H7 (cell line): ENCODE measurements at regions not wholly inside any gene's neighbourhood (a gene's known extent, or its start where the extent isn't known, plus 50 kb on each side); places are given as distances from the start of the nearest gene placed in this dataset.
"Not testable (repeated sequence)": the region's sequence is repeated elsewhere in the genome, so short reads cannot be mapped to it uniquely, and the experiment has no call there.

ENCODE experiments used
- DNase-seq: peaks from one replicate; pipeline ENCODE4 v3.0.0; 2012
- H3K27me3 ChIP-seq: 2 replicates; pipeline ENCODE4 v1.6.0; 2011; ENCODE audit warnings: mild to moderate bottlenecking, low read length; ENCODE audit not compliant: control insufficient read depth, insufficient read depth
- H3K36me3 ChIP-seq: replicated peaks from 2 replicates; pipeline ENCODE4 v1.5.1; 2011; ENCODE audit warnings: low read length; ENCODE audit not compliant: control insufficient read depth, insufficient read depth
- H3K4me3 ChIP-seq: 2 replicates; pipeline ENCODE4 v1.5.1; 2011; ENCODE audit warnings: low read depth, mild to moderate bottlenecking, control low read depth, low read length, moderate library complexity; ENCODE audit not compliant: insufficient read depth

GRCh38 chr3:180743813-180744590 lies 64.7 kb upstream of the CCDC39 start:
- Histone ChIP-seq H3K27me3 (no peaks in the 10 kb centered on the region), H3K4me3 (no peak overlapping the region), H3K36me3 (no peaks in the 10 kb centered on the region)
- no peak for DNase-seq

DNA sequence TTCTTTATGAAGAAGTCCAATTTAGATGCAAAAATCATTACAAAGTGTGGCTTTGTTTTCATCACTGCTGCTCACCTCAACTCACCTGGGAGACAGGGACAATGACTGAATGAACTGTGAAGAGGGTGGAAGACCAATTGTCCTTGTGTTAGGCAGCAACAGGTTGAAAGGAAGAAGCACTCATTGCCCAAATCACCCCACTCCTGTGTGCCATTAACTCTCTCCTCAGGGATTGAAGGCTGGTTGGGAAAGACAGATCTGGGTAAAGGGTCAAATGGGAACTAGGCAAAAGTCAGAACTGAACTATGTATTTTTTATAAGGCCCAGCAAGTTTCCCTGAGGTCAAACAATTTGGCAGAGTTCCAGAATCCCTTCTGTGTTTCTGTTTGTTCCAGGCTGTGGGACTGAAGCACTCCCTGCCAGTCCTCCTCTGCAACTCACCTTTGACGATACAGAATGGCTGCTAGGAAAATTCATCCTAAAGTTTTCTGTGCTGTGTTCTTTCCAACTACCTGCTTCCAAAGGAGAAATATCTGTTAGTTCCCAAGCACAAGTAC lies 68.6 kb upstream of the CCDC39 start:
- Histone ChIP-seq H3K4me3 (no peak overlapping the region), H3K27me3 (no peaks in the 10 kb centered on the region), H3K36me3 (no peaks in the 10 kb centered on the region)
- no peak for DNase-seq

DNA sequence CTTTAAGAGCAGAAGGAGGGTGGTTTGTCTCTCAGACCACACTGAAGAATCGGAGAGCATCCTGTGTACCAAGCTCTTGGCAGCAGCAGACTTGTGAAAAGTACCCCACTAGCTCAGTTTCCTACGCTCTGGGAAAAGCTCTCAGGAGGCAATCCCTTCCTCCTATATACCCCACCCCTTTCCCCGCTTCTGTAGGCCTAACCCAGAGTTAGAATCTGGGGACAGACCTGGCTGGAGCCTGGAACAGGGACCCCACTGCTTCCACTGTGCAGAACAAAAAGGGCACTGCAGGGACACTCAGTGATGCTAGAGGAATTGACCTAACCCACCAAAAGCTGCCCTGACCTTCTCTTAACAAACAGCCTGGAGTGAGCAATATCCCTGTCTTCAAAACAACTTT lies 70.0 kb upstream of the CCDC39 start:
- Histone ChIP-seq H3K27me3 (no peaks in the 10 kb centered on the region), H3K36me3 (no peaks in the 10 kb centered on the region), H3K4me3 (no peak overlapping the region)
- DNase-seq = peak; percentile 19

GRCh38 chr3:180749796-180750195 lies 70.5 kb upstream of the CCDC39 start:
- Histone ChIP-seq H3K27me3 (no peaks in the 10 kb centered on the region), H3K4me3 (no peak overlapping the region), H3K36me3 (no peaks in the 10 kb centered on the region)
- no peak for DNase-seq

GRCh38 chr3:180755556-180755955 lies 76.3 kb upstream of the CCDC39 start:
- Histone ChIP-seq H3K27me3 (no peaks in the 10 kb centered on the region), H3K4me3 (no peak overlapping the region), H3K36me3 (no peaks in the 10 kb centered on the region)
- DNase-seq = peak; percentile 52

- Histone ChIP-seq H3K4me3 (no peak overlapping the region), H3K27me3 (no peaks in the 10 kb centered on the region), H3K36me3 (no peaks in the 10 kb centered on the region)
- no peak for DNase-seq
These were observed 83.6 kb upstream of the CCDC39 start for GRCh38 chr3:180762866-180763265.

GRCh38 chr3:180764481-180764880 lies 85.2 kb upstream of the CCDC39 start:
- DNase-seq = no peak
- H3K27me3 ChIP-seq = no peaks in the 10 kb centered on the region
- H3K4me3 ChIP-seq = no peak overlapping the region
- no peaks in the 10 kb centered on the region for H3K36me3 ChIP-seq

GRCh38 chr3:180770639-180771038 lies 91.3 kb upstream of the CCDC39 start:
- no peaks in the 10 kb centered on the region for H3K36me3 ChIP-seq
- H3K27me3 ChIP-seq = no peaks in the 10 kb centered on the region
- DNase-seq = no peak
- H3K4me3 ChIP-seq = no peak overlapping the region

GRCh38 chr3:180776433-180776832 lies 97.1 kb upstream of the CCDC39 start:
- Histone ChIP-seq H3K36me3 (no peaks in the 10 kb centered on the region), H3K27me3 (no peaks in the 10 kb centered on the region), H3K4me3 (no peak overlapping the region)
- no peak for DNase-seq

- DNase-seq = no peak
- Histone ChIP-seq H3K27me3 (no peaks in the 10 kb centered on the region), H3K36me3 (no peaks in the 10 kb centered on the region)
These were observed 103.1 kb upstream of the CCDC39 start for GRCh38 chr3:180782195-180782984.

DNA sequence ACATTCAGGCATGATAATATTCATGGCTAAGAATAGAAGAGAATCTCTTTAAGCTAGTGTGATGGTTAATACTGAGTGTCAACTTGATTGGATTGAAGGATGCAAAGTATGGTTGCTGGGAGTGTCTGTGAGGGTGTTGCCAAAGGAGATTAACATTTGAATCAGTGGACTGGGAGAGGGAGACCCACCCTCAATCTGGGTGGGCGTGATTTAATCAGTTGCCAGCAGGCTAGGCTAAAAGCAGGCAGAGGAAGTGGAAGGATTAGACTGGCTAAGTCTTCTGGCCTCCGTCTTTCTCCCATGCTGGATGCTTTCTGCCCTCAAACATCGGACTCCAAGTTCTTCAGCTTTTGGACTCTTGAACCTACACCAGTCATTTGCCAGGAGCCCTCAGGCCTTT lies 106.9 kb upstream of the CCDC39 start:
- H3K4me3 ChIP-seq, H3K27me3 ChIP-seq, H3K36me3 ChIP-seq: not testable (repeated sequence)
- peak; percentile 11 for DNase-seq

More at GRCh38 chr3:180782195-180782984, 103.1 kb upstream of the CCDC39 start:
- H3K4me3 ChIP-seq = no peak overlapping the region

- no peaks in the 10 kb centered on the region for H3K27me3 ChIP-seq
- H3K36me3 ChIP-seq = no peaks in the 10 kb centered on the region
- no peak overlapping the region for H3K4me3 ChIP-seq
- DNase-seq = no peak
These were observed 110.5 kb upstream of the CCDC39 start for GRCh38 chr3:180789774-180790173.

GRCh38 chr3:180798197-180798596 lies 114.3 kb upstream of the FXR1 start:
- no peaks in the 10 kb centered on the region for H3K36me3 ChIP-seq
- no peak for DNase-seq
- no peaks in the 10 kb centered on the region for H3K27me3 ChIP-seq
- no peak overlapping the region for H3K4me3 ChIP-seq

DNA sequence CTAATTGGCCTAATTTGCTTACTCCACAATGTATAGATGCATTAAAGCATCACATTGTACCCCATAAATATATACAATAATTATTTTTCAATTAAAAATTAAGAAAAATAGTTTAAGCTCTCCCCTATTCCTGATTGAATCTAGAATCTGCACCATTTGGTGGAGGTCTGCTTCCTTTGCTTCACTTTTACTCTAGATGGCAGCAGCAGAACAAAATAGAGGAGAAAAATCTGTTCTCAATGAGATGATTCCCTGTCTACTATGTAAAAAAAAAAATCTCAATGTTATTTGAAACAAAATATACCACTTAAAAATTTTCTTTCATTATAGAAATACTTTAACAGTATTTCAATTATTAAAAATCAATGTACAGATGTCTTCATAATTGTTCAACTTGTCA lies 109.6 kb upstream of the FXR1 start:
- Histone ChIP-seq H3K36me3 (no peaks in the 10 kb centered on the region), H3K27me3 (no peaks in the 10 kb centered on the region), H3K4me3 (no peak overlapping the region)
- DNase-seq = no peak

DNA sequence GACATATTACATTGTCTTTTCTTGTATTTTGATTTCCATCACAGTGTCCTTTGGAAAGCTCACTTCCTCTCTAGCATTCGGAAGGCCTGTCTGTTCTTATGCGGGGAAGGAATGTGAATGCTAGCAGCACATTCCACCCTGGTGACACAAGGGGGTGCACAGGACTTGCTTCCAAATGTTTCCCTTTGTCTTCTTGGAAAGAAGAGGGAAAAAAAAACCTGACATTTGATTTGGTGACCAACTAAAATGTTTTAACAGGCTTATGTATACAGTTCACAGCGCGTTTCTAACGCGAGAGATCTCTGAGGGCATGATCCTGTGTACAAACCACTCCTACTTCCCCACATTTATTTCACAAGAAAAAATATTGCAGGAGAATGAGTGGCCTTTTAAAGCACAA lies 107.6 kb upstream of the FXR1 start:
- H3K36me3 ChIP-seq = no peaks in the 10 kb centered on the region
- no peak overlapping the region for H3K4me3 ChIP-seq
- no peaks in the 10 kb centered on the region for H3K27me3 ChIP-seq
- peak; percentile 54 for DNase-seq
